ENCODE measurements at regions not wholly inside any gene's neighbourhood (a gene's known extent, or its start where the extent isn't known, plus 50 kb on each side); places are given as distances from the start of the nearest gene placed in this dataset.

DNA sequence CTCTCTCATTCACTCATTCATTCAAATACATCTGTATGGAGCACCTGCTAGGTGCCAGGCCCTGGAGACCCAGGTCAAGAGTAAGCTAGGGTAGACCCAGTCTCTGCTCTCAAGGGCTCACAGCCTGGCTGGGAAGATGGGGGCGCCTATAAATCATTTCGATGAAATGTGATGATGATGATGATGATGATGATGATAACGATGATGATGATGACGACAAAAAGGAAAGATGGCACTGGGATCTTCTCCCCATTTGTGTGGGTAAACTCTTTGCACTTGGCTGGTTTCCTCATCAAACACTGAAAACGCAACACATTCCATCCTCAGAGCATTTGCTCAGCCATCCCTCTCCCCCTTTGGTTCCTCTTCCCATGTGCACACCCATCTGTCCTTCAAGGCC, 188.0 kb upstream of the CDYL start:
- no peaks in the 10 kb centered on the region for H3K36me3 ChIP-seq (ENCODE audit: control insufficient read depth in 2 of 2, insufficient read depth in 2 of 2, low read length in 2 of 2)
- H3K4me1 ChIP-seq (ENCODE audit: control insufficient read depth, insufficient read depth, low read length), result no peaks in the 10 kb centered on the region
- H3K4me3 ChIP-seq (ENCODE audit: low read length in 2 of 2), result no peak overlapping the region
- no peaks in the 10 kb centered on the region for H3K9me3 ChIP-seq (ENCODE audit: control insufficient read depth in 2 of 2, low read length in 2 of 2)
- H3K27ac ChIP-seq (ENCODE audit: low read length), result no peak overlapping the region
- no peak overlapping the region for H3K9ac ChIP-seq (ENCODE audit: low read length in 2 of 2)
- H3K27me3 ChIP-seq (ENCODE audit: control insufficient read depth in 1 of 2, insufficient read depth in 2 of 2, low read length in 2 of 2), result no peaks in the 10 kb centered on the region

DNA sequence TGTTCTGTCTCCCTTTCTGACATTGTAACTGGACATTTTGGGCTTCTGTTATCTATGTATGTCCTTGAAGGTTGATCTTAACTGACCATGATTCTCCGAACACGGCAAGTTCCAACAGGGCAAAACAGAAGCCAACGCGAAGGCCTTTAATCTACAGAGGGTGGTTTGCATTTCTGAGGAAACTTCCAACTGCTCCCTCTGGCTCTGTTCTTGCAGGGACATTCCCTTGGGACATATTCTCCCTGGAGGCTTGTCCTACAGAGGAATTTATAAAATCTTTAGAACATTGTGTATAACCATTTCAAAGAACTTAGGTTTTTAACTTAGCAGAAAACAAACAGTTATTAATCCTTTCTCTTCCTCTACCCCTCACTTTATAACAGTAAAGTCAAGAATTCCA, 189.0 kb upstream of the CDYL start:
- Histone ChIP-seq H3K27ac (ENCODE audit: low read length) (no peak overlapping the region), H3K36me3 (ENCODE audit: control insufficient read depth in 2 of 2, insufficient read depth in 2 of 2, low read length in 2 of 2) (no peaks in the 10 kb centered on the region), H3K4me3 (ENCODE audit: low read length in 2 of 2) (no peak overlapping the region), H3K9me3 (ENCODE audit: control insufficient read depth in 2 of 2, low read length in 2 of 2) (no peaks in the 10 kb centered on the region), H3K27me3 (ENCODE audit: control insufficient read depth in 1 of 2, insufficient read depth in 2 of 2, low read length in 2 of 2) (no peaks in the 10 kb centered on the region), H3K4me1 (ENCODE audit: control insufficient read depth, insufficient read depth, low read length) (peaks cover 2% of the 10 kb centered on the region), H3K9ac (ENCODE audit: low read length in 2 of 2) (no peak overlapping the region)

DNA sequence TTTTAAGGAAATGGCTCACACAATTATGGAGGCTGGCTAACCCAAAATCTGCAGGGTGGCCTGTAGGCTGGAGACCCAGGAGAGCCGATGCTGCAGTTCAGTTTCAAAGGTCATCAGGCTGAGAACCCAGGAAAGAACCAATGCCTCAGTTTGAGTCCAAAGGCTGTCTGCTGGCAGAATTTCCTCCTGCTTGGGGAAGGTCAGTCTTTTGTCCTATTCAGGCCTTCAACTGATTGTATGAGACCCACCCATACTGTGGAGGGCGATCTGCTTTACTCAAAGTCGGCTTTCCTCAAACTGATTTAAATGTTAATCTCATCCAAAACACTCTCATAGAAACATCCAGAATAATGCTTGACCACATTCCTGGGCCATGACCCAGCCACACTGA, 189.7 kb upstream of the CDYL start:
- H3K9ac ChIP-seq (ENCODE audit: low read length in 2 of 2), result no peak overlapping the region
- no peak overlapping the region for H3K4me3 ChIP-seq (ENCODE audit: low read length in 2 of 2)
- H3K4me1 ChIP-seq (ENCODE audit: control insufficient read depth, insufficient read depth, low read length), result peaks cover 6% of the 10 kb centered on the region
- H3K9me3 ChIP-seq (ENCODE audit: control insufficient read depth in 2 of 2, low read length in 2 of 2), result peaks cover 0 to 2% of the 10 kb centered on the region in 2 donors
- no peak overlapping the region for H3K27ac ChIP-seq (ENCODE audit: low read length)
- no peaks in the 10 kb centered on the region for H3K36me3 ChIP-seq (ENCODE audit: control insufficient read depth in 2 of 2, insufficient read depth in 2 of 2, low read length in 2 of 2)
- H3K27me3 ChIP-seq (ENCODE audit: control insufficient read depth in 1 of 2, insufficient read depth in 2 of 2, low read length in 2 of 2), result no peaks in the 10 kb centered on the region

DNA sequence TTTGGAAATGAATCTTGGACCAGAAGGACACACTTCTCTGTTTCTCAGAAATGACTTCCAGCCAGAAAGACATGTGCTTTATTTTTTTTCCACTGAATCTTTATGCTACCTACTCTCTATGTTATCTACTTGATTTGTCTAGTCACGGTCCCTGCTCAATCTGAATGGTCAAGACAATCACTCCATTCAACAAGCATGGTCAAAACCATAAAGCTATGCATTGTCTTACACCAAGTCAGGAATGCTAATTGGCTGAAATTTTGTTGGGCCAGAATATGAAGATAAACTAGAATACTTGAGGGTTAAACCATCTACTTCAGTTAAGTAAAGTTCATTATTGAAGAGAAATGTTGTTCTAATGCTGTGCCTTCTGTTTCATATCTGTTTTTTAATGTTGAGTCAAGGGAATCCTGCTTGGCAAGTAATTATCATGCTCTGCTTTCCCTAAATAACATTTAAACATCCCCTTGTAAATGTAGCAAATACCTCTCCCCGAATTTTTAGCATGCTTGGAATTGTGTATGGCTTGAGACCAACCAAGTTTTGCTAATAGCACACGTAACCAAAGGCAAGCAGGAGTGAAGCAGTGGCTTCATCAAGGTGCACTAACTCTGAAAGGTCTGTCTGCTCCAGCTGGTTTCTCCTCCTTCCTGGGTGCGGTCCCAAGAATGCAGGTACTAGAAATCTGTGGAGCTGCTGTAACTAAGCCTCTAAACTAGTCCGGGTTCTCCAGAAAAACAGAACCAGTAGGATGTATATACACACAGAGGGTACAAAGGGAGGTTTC, 190.3 kb upstream of the CDYL start:
- H3K9me3 ChIP-seq (ENCODE audit: control insufficient read depth in 2 of 2, low read length in 2 of 2), result peaks cover 0 to 5% of the 10 kb centered on the region in 2 donors
- no peaks in the 10 kb centered on the region for H3K36me3 ChIP-seq (ENCODE audit: control insufficient read depth in 2 of 2, insufficient read depth in 2 of 2, low read length in 2 of 2)
- no peaks in the 10 kb centered on the region for H3K27me3 ChIP-seq (ENCODE audit: control insufficient read depth in 1 of 2, insufficient read depth in 2 of 2, low read length in 2 of 2)
- no peak overlapping the region for H3K9ac ChIP-seq (ENCODE audit: low read length in 2 of 2)
- H3K4me1 ChIP-seq (ENCODE audit: control insufficient read depth, insufficient read depth, low read length), result peaks cover 6% of the 10 kb centered on the region
- no peak overlapping the region for H3K27ac ChIP-seq (ENCODE audit: low read length)
- no peak overlapping the region for H3K4me3 ChIP-seq (ENCODE audit: low read length in 2 of 2)

DNA sequence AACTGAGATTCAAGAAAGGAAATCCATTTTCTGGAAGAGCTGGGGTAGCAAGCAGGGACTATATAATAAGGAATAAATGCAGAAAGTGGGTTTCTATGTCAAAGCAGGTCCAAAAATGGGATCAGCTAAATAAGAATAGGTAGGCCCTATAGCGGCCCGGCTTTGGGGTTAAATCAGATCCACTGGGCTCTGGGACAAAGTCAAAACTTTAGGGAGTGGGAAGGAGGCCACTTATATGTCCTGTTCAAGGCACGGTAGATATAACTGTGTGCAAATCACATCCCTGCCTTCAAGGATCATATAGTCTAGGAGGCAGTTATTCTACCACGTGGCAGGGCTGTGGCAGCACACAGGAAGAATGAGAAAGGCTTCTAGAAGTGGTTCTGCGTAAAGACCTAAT, 191.4 kb upstream of the CDYL start:
- Histone ChIP-seq H3K4me3 (ENCODE audit: low read length in 2 of 2) (no peak overlapping the region), H3K36me3 (ENCODE audit: control insufficient read depth in 2 of 2, insufficient read depth in 2 of 2, low read length in 2 of 2) (no peaks in the 10 kb centered on the region), H3K9ac (ENCODE audit: low read length in 2 of 2) (no peak overlapping the region), H3K27ac (ENCODE audit: low read length) (no peak overlapping the region), H3K27me3 (ENCODE audit: control insufficient read depth in 1 of 2, insufficient read depth in 2 of 2, low read length in 2 of 2) (no peaks in the 10 kb centered on the region), H3K4me1 (ENCODE audit: control insufficient read depth, insufficient read depth, low read length) (peaks cover 6% of the 10 kb centered on the region), H3K9me3 (ENCODE audit: control insufficient read depth in 2 of 2, low read length in 2 of 2) (peaks cover 0 to 5% of the 10 kb centered on the region in 2 donors)

DNA sequence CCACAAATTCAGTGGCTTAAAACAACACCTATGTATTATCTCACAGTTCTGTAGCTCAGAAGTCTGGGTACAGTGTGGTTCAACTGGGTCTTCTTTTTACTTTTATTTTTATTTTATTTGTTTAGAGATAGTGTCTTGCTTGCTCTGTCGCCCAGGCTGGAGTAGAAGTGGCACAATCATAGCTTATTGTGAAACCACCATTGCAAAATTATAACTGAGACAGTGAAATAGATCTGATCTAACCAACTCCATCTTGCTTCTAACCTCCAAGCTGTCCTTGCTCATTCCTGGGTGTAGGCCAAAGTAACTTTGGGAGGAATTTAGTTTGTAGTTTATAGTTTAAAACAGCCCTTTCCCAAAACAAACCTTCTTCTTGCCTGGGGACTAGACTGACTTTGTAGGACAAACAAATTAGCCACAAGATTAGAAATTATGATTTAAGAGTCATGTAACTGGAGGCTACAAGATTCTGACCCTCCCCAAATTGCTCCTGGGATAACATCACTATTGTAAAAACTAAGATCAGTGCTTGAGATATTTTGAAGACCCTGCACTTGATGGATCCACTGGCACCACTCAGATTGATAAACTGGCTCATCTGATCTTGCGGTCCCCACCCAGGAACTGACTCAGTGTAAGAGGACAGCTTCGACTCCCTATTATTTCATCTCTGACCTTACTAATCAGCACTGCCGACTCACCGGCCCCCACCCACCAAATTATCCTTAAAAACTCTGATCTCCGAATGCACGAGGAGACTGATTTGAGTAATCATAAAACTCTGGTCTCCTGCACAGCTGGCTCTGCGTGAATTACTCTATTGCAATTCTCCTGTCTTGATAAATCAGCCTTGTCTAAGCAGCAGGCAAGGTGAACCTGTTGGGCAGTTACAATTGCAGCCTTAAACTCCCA, 193.4 kb upstream of the CDYL start:
- Histone ChIP-seq H3K4me3 (ENCODE audit: low read length in 2 of 2) (no peak overlapping the region), H3K9me3 (ENCODE audit: control insufficient read depth in 2 of 2, low read length in 2 of 2) (peaks cover 0 to 5% of the 10 kb centered on the region in 2 donors), H3K4me1 (ENCODE audit: control insufficient read depth, insufficient read depth, low read length) (peaks cover 8% of the 10 kb centered on the region), H3K27me3 (ENCODE audit: control insufficient read depth in 1 of 2, insufficient read depth in 2 of 2, low read length in 2 of 2) (no peaks in the 10 kb centered on the region), H3K9ac (ENCODE audit: low read length in 2 of 2) (no peak overlapping the region), H3K27ac (ENCODE audit: low read length) (no peak overlapping the region), H3K36me3 (ENCODE audit: control insufficient read depth in 2 of 2, insufficient read depth in 2 of 2, low read length in 2 of 2) (no peaks in the 10 kb centered on the region)

DNA sequence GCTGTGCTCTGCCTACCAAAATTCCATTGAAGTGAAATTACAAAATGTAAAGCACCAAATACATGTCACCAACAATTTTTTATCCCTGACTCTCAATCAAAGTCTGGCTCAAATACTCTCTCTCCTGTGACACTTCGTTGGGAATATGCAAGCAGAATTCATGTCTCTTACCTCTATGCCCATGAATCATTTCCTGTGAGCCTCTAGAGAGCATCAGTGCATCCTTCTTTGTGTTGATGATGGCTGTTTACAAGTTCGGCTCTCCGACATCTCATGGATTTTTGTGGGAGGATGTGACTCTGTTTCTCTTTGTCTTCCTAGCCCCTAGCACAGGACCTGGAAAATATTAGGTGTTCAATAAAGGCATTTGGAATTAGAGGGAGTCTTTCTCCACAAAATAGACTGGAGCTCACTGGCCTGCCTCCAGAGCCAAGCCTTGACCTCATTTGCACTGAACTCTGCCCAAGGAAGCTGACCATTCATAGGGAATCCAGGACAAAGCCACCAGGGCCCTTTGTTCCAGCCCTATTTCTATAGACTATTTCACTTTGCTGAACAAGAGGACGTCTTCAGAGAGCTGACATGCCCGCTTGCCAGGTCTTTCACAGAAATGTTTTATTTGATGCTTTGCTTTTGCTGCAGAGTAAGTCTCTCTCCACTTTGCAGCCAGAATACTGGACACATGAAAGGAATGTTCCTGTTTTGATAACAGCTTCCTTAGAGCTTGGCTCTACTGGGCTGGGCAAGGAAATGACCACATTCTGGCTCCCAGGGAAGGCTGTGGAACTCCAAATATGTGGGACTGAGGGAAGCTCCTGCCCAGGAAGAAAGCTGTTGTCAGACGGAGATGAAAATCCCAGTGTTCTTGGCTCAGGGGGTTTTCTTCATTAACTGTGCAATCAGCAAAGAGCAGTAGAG, 194.5 kb upstream of the CDYL start:
- H3K27me3 ChIP-seq (ENCODE audit: control insufficient read depth in 1 of 2, insufficient read depth in 2 of 2, low read length in 2 of 2), result no peaks in the 10 kb centered on the region
- no peak overlapping the region for H3K4me3 ChIP-seq (ENCODE audit: low read length in 2 of 2)
- peaks cover 0 to 5% of the 10 kb centered on the region in 2 donors for H3K9me3 ChIP-seq (ENCODE audit: control insufficient read depth in 2 of 2, low read length in 2 of 2)
- no peak overlapping the region for H3K9ac ChIP-seq (ENCODE audit: low read length in 2 of 2)
- no peaks in the 10 kb centered on the region for H3K36me3 ChIP-seq (ENCODE audit: control insufficient read depth in 2 of 2, insufficient read depth in 2 of 2, low read length in 2 of 2)
- peaks cover 12% of the 10 kb centered on the region for H3K4me1 ChIP-seq (ENCODE audit: control insufficient read depth, insufficient read depth, low read length)
- H3K27ac ChIP-seq (ENCODE audit: low read length), result no peak overlapping the region

DNA sequence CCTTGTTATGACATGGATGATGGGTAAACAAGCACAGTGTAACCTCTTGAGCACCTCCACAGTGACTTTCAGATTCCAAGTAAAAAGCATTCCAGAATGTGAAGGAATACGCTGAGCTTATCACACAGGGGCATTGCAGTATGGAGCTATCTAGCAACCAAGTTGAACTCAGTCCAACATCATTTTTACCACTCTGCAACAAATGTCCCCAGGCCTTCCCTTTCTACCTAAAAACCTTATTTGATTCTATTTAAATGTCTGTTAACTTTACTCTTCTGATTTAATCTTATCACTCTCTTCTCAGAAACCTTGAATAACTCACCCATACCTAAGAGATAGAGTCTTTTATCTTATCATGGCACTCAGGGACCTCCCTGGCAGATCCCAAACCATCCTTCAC, 195.8 kb upstream of the CDYL start:
- Histone ChIP-seq H3K27ac (ENCODE audit: low read length) (no peak overlapping the region), H3K9ac (ENCODE audit: low read length in 2 of 2) (no peak overlapping the region), H3K36me3 (ENCODE audit: control insufficient read depth in 2 of 2, insufficient read depth in 2 of 2, low read length in 2 of 2) (no peaks in the 10 kb centered on the region), H3K9me3 (ENCODE audit: control insufficient read depth in 2 of 2, low read length in 2 of 2) (peaks cover 0 to 5% of the 10 kb centered on the region in 2 donors), H3K27me3 (ENCODE audit: control insufficient read depth in 1 of 2, insufficient read depth in 2 of 2, low read length in 2 of 2) (no peaks in the 10 kb centered on the region), H3K4me3 (ENCODE audit: low read length in 2 of 2) (no peak overlapping the region), H3K4me1 (ENCODE audit: control insufficient read depth, insufficient read depth, low read length) (peaks cover 12% of the 10 kb centered on the region)

DNA sequence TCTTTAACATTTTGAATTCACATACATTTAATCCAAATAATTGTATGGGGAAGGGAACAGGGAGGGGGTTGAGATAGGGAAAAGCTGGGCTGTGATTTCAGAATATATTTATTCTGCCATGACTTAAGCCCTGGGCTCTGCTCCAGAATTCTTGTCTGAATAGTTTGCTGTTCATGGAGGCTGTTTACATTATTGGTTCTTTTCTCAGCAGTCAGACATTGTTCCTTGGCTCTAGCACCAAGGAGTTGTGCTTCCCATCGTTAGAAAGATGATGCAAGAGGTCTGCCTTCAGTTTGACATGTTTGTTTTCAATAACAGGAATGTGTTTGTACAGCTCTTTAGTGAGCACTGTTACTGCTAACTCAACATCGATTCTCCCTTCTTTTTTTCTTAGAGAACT, 198.8 kb upstream of the CDYL start:
- no peak overlapping the region for H3K4me3 ChIP-seq (ENCODE audit: low read length in 2 of 2)
- H3K36me3 ChIP-seq (ENCODE audit: control insufficient read depth in 2 of 2, insufficient read depth in 2 of 2, low read length in 2 of 2), result no peaks in the 10 kb centered on the region
- H3K27me3 ChIP-seq (ENCODE audit: control insufficient read depth in 1 of 2, insufficient read depth in 2 of 2, low read length in 2 of 2), result no peaks in the 10 kb centered on the region
- H3K9ac ChIP-seq (ENCODE audit: low read length in 2 of 2), result no peak overlapping the region
- peaks cover 0 to 5% of the 10 kb centered on the region in 2 donors for H3K9me3 ChIP-seq (ENCODE audit: control insufficient read depth in 2 of 2, low read length in 2 of 2)
- no peak overlapping the region for H3K27ac ChIP-seq (ENCODE audit: low read length)
- peaks cover 12% of the 10 kb centered on the region for H3K4me1 ChIP-seq (ENCODE audit: control insufficient read depth, insufficient read depth, low read length)

DNA sequence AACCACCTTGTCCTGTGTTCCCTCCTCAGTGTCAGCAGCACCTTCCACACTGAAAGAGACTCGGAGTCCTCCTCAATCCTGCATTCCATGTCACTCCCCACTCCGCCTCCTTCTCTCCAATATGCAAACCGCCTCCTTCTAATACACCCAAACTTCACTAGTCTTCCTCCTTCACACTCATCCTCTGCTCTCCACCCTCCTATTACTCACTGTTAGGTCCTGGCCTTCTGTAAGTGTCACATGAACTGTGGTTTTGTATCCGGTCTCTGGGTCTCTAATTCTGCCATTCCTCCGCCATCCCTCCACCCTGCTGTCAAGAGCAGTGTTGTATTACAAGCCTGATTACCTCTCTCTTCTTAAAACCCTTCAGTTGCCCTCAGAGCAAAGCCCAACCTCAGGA, 200.5 kb upstream of the CDYL start:
- Histone ChIP-seq H3K27ac (ENCODE audit: low read length) (no peak overlapping the region), H3K27me3 (ENCODE audit: control insufficient read depth in 1 of 2, insufficient read depth in 2 of 2, low read length in 2 of 2) (no peaks in the 10 kb centered on the region), H3K36me3 (ENCODE audit: control insufficient read depth in 2 of 2, insufficient read depth in 2 of 2, low read length in 2 of 2) (no peaks in the 10 kb centered on the region), H3K4me1 (ENCODE audit: control insufficient read depth, insufficient read depth, low read length) (peaks cover 5% of the 10 kb centered on the region), H3K9me3 (ENCODE audit: control insufficient read depth in 2 of 2, low read length in 2 of 2) (peaks cover 0 to 5% of the 10 kb centered on the region in 2 donors), H3K9ac (ENCODE audit: low read length in 2 of 2) (no peak overlapping the region), H3K4me3 (ENCODE audit: low read length in 2 of 2) (no peak overlapping the region)
